K562 (cell line): ENCODE measurements at regions not wholly inside any gene's neighbourhood (a gene's known extent, or its start where the extent isn't known, plus 50 kb on each side); places are given as distances from the start of the nearest gene placed in this dataset.

ENCODE experiments used
- CBX3 ChIP-seq, 2 experiments: IDR thresholded peaks; 1 replicate in 1 of 2; 2 replicates in 1 of 2; pipeline ENCODE4 v1.6.1; 2012; ENCODE audit warnings: inconsistent platforms in 2 of 2, low read length in 2 of 2, borderline replicate concordance in 1 of 2, control low read depth in 1 of 2
- CEBPB ChIP-seq: fragments of 450-650 bp; IDR thresholded peaks from 2 replicates; pipeline ENCODE4 v1.6.1; 2016; ENCODE audit warnings: missing genetic modification characterization, missing compliant biosample characterization
- CXXC5 ChIP-seq: fragments of 250-450 bp; sonication (Bioruptor Pico); IDR thresholded peaks from 2 replicates; pipeline ENCODE4 v1.8.0; 2022; ENCODE audit warnings: inconsistent platforms, mild to moderate bottlenecking, moderate library complexity
- FIP1L1 ChIP-seq: fragments of 200-400 bp; formaldehyde crosslinking; IDR thresholded peaks from 2 replicates; pipeline ENCODE4 v1.6.1; 2018; ENCODE audit warnings: mild to moderate bottlenecking, low read depth, low read length; ENCODE audit not compliant: poor library complexity, severe bottlenecking
- FOXP1 ChIP-seq: sonication (generic); formaldehyde crosslinking; IDR thresholded peaks from 2 replicates; pipeline ENCODE4 v1.8.0; 2022; ENCODE audit warnings: mild to moderate bottlenecking, missing genetic modification reagents
- KLF13 ChIP-seq: fragments of 450-650 bp; IDR thresholded peaks from 2 replicates; pipeline ENCODE4 v1.6.1; 2016; ENCODE audit warnings: missing genetic modification characterization, low read depth, mild to moderate bottlenecking, missing compliant biosample characterization, moderate library complexity, borderline replicate concordance
- MECOM ChIP-seq: fragments of 250-450 bp; sonication (Bioruptor Pico); IDR thresholded peaks from 2 replicates; pipeline ENCODE4 v1.8.0; 2022; ENCODE audit warnings: inconsistent platforms
- NCOA6 ChIP-seq: fragments of 450-650 bp; IDR thresholded peaks from 2 replicates; pipeline ENCODE4 v1.6.1; 2017; ENCODE audit warnings: mild to moderate bottlenecking
- NFIX ChIP-seq: fragments of 250-450 bp; sonication (Bioruptor Pico); IDR thresholded peaks from 2 replicates; pipeline ENCODE4 v1.4.0; 2020; ENCODE audit warnings: low read depth, mild to moderate bottlenecking, moderate library complexity
- PTTG1 ChIP-seq: fragments of 450-650 bp; IDR thresholded peaks from 2 replicates; pipeline ENCODE4 v1.6.1; 2016; ENCODE audit warnings: low read depth, mild to moderate bottlenecking, missing genetic modification characterization, missing compliant biosample characterization
- RBM15 ChIP-seq: fragments of 200-400 bp; formaldehyde crosslinking; IDR thresholded peaks from 2 replicates; pipeline ENCODE4 v1.6.1; 2018; ENCODE audit warnings: mild to moderate bottlenecking, low read length, moderate library complexity; ENCODE audit not compliant: insufficient read depth
- RBM22 ChIP-seq: fragments of 200-400 bp; formaldehyde crosslinking; IDR thresholded peaks from 2 replicates; pipeline ENCODE4 v1.6.1; 2018; ENCODE audit warnings: low read length, low read depth; ENCODE audit not compliant: poor library complexity, severe bottlenecking
- RBM34 ChIP-seq: fragments of 200-400 bp; formaldehyde crosslinking; IDR thresholded peaks from 2 replicates; pipeline ENCODE4 v1.6.1; 2018; ENCODE audit warnings: low read length, borderline replicate concordance; ENCODE audit not compliant: insufficient read depth
- RFX1 ChIP-seq: fragments of 450-650 bp; IDR thresholded peaks from 2 replicates; pipeline ENCODE4 v1.6.1; 2016; ENCODE audit warnings: mild to moderate bottlenecking, moderate library complexity
- SAFB ChIP-seq: fragments of 200-400 bp; formaldehyde crosslinking; IDR thresholded peaks from 2 replicates; pipeline ENCODE4 v1.6.1; 2017; ENCODE audit warnings: low read depth, low read length, borderline replicate concordance
- SIN3B ChIP-seq: fragments of 450-650 bp; IDR thresholded peaks from 2 replicates; pipeline ENCODE4 v1.6.1; 2017; ENCODE audit warnings: low read depth, mild to moderate bottlenecking, moderate library complexity
- ZNF217 ChIP-seq: sonication (generic); formaldehyde crosslinking; IDR thresholded peaks from 2 replicates; pipeline ENCODE4 v1.8.0; 2022; ENCODE audit warnings: mild to moderate bottlenecking, missing genetic modification reagents
- ZNF444 ChIP-seq: fragments of 250-450 bp; sonication (Bioruptor Pico); IDR thresholded peaks from 2 replicates; pipeline ENCODE4 v1.4.0; 2020; ENCODE audit warnings: mild to moderate bottlenecking, moderate library complexity
- ZNF766 ChIP-seq: fragments of 200-800 bp; sonication (Bioruptor generic); conservative IDR thresholded peaks from 2 replicates; pipeline ENCODE4 v1.6.1; 2016; ENCODE audit warnings: missing genetic modification characterization, missing compliant biosample characterization
- TF ChIP-seq, protein P1 (sequence below), 2 experiments: fragments of 150-350 bp in 1 of 2; IDR thresholded peaks; 2 replicates each; pipeline ENCODE4 v1.6.1; 2012 to 2016; ENCODE audit warnings: low read depth in 2 of 2, low read length in 2 of 2, mild to moderate bottlenecking in 1 of 2, moderate library complexity in 1 of 2
- TF ChIP-seq, protein P2 (sequence below): fragments of 250-450 bp; sonication (Bioruptor Pico); IDR thresholded peaks from 2 replicates; pipeline ENCODE4 v1.8.0; 2021; ENCODE audit warnings: moderate library complexity, mild to moderate bottlenecking, inconsistent platforms
- TF ChIP-seq, protein P3 (sequence below): fragments of 250-450 bp; sonication (Bioruptor Pico); IDR thresholded peaks from 2 replicates; pipeline ENCODE4 v1.4.0; 2020; ENCODE audit warnings: borderline replicate concordance
- TF ChIP-seq, protein P4 (sequence below): fragments of 450-650 bp; IDR thresholded peaks from 2 replicates; pipeline ENCODE4 v1.6.1; 2016; ENCODE audit warnings: antibody characterized with exemption

GRCh38 chr4:55742655-55743202 lies 76.9 kb upstream of the EXOC1L start (continued):
- TF ChIP-seq, protein P1, sequence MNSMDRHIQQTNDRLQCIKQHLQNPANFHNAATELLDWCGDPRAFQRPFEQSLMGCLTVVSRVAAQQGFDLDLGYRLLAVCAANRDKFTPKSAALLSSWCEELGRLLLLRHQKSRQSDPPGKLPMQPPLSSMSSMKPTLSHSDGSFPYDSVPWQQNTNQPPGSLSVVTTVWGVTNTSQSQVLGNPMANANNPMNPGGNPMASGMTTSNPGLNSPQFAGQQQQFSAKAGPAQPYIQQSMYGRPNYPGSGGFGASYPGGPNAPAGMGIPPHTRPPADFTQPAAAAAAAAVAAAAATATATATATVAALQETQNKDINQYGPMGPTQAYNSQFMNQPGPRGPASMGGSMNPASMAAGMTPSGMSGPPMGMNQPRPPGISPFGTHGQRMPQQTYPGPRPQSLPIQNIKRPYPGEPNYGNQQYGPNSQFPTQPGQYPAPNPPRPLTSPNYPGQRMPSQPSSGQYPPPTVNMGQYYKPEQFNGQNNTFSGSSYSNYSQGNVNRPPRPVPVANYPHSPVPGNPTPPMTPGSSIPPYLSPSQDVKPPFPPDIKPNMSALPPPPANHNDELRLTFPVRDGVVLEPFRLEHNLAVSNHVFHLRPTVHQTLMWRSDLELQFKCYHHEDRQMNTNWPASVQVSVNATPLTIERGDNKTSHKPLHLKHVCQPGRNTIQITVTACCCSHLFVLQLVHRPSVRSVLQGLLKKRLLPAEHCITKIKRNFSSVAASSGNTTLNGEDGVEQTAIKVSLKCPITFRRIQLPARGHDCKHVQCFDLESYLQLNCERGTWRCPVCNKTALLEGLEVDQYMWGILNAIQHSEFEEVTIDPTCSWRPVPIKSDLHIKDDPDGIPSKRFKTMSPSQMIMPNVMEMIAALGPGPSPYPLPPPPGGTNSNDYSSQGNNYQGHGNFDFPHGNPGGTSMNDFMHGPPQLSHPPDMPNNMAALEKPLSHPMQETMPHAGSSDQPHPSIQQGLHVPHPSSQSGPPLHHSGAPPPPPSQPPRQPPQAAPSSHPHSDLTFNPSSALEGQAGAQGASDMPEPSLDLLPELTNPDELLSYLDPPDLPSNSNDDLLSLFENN (IDR thresholded peaks at IDR 0.05; ENCODE audit: low read depth in 2 of 2, low read length in 2 of 2) = no peak
- TF ChIP-seq ZNF766 (CRISPR knock-in tag) (peak; percentile 97), CXXC5 (CRISPR knock-in tag) (peak; percentile 75), CBX3 (IDR thresholded peaks at IDR 0.05; ENCODE audit: borderline replicate concordance in 1 of 2, low read length in 2 of 2) (no peak), SIN3B (no peak), MECOM (peak; percentile 95), FIP1L1 (no peak), RBM22 (no peak), RBM15 (no peak), FOXP1 (CRISPR knock-in tag) (no peak), NCOA6 (no peak), ZNF217 (no peak), SAFB (no peak), CEBPB (no peak), PTTG1 (tag) (peak; percentile 93), NFIX (peak; percentile 68), RFX1 (no peak), RBM34 (no peak), ZNF444 (CRISPR knock-in tag) (peak; percentile 80), KLF13 (tag) (peak; percentile 71; the same call in 1 of the 2 replicates)
- TF ChIP-seq, protein P2, sequence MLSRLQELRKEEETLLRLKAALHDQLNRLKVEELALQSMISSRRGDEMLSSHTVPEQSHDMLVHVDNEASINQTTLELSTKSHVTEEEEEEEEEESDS (CRISPR knock-in tag) = peak; percentile 45; the same call in 1 of the 2 replicates
- TF ChIP-seq, protein P3, sequence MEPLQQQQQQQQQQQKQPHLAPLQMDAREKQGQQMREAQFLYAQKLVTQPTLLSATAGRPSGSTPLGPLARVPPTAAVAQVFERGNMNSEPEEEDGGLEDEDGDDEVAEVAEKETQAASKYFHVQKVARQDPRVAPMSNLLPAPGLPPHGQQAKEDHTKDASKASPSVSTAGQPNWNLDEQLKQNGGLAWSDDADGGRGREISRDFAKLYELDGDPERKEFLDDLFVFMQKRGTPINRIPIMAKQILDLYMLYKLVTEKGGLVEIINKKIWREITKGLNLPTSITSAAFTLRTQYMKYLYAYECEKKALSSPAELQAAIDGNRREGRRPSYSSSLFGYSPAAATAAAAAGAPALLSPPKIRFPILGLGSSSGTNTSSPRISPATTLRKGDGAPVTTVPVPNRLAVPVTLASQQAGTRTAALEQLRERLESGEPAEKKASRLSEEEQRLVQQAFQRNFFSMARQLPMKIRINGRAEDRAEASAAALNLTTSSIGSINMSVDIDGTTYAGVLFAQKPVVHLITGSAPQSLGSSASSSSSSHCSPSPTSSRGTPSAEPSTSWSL = peak; percentile 61; the same call in 1 of the 2 replicates
- TF ChIP-seq, protein P4, sequence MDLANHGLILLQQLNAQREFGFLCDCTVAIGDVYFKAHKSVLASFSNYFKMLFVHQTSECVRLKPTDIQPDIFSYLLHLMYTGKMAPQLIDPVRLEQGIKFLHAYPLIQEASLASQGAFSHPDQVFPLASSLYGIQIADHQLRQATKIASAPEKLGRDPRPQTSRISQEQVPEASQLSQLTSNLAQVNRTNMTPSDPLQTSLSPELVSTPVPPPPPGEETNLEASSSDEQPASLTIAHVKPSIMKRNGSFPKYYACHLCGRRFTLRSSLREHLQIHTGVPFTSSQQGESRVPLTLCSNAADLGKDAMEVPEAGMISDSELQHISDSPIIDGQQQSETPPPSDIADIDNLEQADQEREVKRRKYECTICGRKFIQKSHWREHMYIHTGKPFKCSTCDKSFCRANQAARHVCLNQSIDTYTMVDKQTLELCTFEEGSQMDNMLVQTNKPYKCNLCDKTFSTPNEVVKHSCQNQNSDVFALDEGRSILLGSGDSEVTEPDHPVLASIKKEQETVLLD = peak; percentile 52; the same call in 1 of the 2 replicates
